Myocyte (in vitro differentiated cells): ENCODE measurements at regions not wholly inside any gene's neighbourhood (a gene's known extent, or its start where the extent isn't known, plus 50 kb on each side); places are given as distances from the start of the nearest gene placed in this dataset.

Experiments
- DNase-seq: peaks from one replicate; pipeline ENCODE4 v3.0.0-alpha.2; 2012; ENCODE audit warnings: low read depth

DNA sequence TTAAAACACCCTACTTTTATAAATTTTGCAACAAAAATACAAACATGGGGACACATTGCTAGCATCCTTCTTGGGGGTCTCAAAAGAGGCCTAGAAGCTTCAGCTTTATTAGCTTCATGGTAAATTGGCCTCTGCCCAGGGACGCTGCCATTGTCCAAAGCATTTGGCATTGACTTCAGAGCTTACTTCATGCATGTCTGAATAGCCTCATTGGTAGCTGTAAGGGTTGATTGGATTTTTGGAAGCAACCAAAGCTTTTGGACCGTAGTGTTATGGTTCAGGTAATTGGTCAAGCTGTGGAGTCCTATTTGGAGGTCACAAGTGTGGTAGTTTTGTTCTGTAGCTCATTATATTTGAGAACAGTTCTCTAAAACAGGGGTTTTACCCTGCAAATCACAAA lies 411.7 kb upstream of the SLC24A2 start:
- DNase-seq: no peak

DNA sequence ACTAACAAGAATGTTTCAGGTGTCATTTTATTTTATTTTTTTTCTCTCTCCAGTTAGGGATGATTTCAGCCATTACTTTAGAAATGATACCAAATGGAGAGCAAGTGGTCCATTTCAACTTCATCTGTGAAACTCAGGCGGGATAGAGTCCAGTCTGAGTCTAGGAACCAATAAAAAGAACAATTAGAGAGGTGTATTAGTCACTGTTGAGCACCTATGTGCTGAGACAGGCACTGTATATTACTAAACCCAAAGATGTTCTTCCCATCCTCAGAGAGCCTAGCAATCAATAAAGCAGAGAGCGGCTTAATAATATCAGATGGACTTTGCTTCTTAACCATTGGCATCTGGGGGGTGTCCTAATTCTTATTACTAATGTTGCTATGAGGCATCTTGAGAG lies 410.3 kb upstream of the SLC24A2 start:
- DNase-seq: no peak

DNA sequence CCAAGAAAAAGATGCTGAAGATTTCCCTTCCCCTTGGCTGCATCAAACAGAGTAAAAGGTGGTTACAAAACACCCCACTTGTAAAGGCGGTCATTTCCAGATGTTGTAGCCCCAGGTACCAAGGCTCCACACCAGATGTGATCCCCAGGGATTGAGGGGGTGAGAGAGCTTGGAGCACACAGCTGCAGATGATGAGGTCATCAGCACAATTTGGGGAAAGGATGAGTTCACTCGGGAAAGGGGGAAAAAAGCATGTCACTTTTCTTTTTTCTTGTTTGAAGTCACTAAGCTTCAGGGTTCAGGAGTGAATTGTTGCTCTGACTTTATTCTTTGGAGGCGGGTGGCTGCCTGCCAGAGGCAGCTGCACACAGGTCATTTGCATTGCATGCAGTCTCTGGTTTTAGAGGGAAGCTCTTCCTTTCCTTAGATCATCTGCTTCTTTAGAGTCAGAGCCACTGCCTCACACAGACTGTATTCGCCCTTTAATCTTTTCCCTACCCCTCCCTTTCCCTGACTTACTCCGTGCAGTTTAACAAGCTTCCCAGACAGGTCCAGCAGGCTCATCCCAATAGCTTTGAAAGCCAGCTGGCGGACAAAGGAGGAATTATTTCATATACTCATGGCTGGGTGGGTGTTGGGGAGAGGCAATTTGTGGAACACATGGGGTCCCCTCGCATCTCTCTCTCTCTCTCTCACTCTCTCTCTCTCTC lies 409.3 kb upstream of the SLC24A2 start:
- peak; percentile 80 for DNase-seq

DNA sequence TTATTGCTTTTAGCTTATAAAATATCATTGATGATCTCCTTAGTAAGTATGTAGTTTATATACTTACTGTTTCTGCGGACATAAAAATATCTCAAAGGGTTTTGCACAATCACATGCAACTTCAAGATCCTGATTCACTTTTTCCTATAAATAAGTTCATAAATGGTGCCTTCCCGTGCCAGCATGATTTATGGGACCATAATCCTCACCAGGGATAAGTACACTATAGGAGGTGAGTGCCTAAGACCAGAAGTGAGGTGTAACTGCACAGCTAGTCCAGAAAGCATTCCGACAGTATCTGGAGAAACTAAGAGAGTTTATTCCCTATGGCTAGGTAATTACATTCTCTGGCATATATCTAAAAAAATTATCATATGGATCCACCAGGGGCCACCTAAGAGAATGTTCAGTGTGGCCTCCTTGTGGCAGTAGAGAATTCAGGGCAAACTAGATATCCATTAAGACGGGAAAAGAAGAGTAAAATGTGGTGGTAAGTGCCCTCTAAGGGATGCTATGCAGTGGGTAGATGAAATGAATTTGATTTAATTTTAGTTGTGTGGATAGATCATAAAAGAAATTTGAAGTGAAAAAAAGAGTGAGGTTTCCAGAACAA lies 402.5 kb upstream of the SLC24A2 start:
- DNase-seq: no peak

DNA sequence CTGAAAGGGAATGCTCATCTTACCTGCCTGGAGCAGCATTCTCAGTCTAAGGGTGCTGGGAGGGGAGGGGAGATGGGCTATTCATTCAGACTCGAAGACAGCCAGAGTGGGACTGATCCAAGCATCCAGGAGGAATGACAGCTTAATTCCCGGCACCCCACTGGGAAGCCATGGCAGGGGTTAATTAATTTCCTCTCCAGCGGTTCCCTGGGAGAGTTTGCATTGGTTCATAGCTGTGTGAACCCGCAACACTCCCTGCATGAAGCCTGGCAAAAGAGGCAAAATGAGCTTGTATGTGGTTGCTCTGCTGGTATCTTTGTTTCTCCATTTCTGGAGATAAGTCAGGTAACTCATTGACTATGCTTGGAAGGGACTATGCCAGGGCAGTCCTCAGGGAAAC lies 401.0 kb upstream of the SLC24A2 start:
- no peak for DNase-seq

DNA sequence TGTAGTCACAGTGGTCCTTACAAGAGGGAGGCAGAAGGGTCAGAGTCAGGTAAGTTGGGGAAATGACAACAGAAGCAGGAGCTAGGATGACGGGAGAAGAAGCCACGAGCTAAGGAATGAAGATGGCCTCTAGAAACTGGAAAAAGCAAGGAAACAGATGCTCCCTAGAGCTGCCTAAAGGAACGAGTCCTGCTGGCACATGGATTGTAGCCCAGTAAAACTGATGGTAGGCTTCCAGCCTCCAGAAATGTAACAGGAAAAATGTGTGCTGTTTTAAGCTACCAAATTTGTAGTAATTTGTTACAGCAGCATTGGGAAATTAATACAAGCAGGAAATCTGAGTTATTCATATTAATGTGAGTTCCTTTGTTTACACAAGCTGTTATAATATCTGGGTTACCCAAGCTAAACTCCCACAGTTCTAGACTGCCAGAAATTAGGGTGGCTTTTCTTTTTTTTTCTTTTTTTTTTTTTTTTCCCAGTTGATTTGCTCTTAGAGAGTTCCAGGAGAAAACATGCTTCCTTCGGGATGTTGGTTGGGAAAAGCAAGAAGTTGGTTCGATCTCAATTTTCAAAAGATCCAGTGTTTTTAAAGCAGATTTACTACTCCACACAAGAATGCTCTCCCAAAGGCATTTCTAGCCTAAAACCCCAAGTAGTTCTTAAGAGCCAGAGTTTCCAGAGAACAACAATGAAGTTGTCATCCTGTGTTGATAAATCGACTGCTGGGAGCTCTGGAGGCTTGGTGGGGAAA lies 400.0 kb upstream of the SLC24A2 start:
- no peak for DNase-seq

DNA sequence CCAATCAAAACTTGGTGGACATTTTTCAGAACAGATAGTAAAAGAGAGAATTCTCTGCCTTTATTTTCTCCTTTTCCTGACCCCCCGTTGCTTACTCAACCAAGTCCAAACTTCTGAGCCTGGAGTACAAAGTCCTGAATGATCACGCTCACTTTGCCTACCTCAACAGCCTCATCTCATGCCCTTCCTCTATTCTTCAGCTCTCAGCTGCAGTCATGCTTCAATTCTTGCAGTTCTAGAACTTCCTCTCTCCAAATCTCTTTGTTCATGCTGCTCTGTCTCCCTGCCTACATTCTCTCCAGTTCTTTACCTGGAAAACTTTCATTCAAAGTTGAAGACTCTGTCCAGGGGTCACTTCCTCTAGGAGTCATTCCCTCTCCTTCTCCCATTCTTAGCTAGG lies 398.5 kb upstream of the SLC24A2 start:
- no peak for DNase-seq

DNA sequence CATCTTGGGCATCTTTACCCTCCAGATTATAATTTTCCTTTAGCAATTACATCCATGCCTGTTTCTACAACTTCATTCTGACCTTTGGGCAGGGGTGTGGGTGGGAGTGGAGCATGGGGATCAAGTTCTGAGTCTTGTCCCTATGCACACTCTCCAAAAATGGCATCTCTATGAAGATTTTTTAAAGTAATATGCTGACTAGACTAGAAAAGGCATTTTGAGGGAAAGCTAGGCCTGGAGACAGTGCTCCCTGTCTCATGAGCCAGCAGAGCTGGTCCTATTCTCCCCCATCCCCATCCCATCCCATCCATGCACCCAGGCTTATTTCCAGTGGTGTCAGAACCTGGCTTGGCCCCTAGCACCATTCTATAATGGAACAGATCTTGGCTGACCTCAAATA lies 398.0 kb upstream of the SLC24A2 start:
- DNase-seq: no peak

DNA sequence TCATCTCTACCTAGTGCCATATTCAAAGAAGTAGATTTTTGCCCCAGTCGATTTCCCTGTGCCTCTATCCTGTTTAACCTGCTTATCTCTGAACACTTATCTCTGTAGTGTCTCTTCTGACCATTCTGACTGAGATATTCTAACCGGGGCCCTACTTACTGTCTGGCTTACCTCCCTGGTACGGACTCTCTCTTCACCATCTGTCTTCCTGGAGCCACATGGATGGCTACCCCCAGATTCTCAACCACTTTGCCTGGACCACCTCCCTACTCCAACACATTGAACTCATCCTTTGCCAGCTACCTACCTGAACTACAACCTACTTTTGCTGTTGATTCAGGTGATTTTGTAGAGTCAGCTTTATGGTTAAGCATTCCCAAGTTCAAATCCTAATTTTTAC lies 397.4 kb upstream of the SLC24A2 start:
- no peak for DNase-seq

DNA sequence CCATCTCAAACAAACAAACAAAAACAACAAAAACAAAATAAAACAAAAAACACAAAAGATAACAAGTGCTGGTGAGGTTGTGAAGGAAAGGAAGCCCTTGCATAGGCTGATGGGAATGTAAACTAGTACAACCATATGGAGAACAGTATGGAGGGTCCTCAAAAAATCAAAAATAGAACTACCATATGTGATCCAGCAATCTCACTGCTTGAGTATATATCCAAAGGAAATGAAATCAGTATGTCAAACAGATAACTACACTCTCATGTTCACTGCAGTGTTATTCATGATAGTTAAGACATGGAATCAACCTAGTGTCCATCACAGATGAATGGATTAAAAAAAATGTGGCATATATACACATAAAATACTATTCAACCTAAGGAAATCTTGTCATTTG lies 395.7 kb upstream of the SLC24A2 start:
- no peak for DNase-seq

DNA sequence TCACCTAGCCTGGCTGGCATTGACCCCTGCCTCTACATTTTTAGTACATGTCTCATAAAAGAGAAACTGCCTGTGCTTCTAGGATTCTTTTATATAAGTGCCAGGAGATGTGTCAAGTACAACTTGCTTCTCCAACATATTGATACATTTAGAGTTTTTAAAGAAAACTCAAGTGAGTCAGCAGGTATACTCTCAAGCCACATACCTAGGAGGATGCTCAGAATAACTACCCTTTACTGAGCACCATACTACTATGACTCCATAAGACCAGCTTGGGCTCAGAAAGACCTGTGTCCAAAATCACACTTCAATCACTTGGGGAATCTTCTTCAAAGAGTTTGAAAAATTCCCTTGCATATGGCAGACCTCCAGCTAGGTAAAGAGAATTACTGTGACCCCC lies 389.8 kb upstream of the SLC24A2 start:
- no peak for DNase-seq

DNA sequence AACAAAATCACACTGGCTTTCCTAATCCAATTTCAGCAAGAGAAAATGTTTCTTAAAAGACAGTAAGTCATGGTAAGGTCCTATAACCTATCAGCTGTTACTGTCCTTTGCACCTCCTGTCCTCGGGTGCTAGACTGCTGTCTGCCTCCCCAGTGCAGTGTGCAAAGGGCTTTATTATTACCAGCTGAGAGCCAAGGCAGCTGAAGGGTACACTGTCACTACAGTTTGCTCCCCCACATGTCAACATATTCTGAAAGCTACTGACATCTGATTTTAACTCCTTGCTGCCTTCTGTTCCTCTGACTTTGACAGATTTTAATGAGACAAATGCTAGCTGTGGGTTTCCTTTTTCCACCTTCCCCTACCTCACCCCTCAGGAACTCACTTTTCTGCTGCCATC lies 389.4 kb upstream of the SLC24A2 start:
- peak; percentile 26 for DNase-seq

DNA sequence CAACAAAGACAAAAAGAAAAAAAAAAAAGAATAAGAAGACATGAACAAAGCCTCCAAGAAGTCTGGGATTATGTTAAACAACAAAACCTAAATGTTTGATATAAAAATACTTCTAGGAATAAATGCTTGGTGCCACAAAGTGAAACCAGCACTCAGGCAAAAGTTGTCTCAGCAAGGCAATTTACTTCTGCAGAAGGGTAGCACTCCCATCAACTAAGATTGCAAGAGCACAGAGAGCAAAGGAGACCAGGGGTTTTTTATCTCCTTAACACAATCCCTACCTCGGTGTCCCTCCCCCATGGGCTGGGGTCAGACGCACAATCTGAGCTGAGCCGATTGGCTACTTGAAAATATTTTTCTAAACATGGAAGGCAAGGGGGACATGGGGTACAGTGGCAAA lies 381.3 kb upstream of the SLC24A2 start:
- DNase-seq: no peak

DNA sequence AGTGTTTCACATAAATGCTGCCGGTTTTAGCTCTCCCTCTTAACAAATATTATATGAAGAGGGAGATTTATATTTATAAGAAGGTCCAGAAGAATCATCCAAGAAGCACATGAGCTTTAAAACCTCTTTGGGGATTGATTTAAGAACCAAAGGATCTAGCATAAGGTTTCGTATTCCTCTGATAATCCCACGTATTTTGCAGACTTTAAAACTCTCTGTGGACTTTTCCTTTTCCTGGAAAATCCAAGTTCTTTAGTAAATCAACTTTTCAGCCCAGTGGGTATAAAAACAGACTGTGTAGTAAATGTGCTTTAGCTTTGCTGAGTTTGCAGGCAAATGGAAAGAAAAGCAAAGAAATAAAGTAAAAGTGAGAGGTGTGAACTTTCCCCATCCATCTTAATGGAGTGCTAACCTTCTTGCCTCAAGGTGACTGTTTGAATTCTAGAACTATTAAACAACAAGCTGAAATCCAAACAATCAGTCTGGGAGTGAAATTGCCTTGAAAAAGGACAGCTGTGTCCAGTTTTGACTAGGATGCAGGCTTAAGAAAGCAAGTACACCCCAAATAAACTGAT lies 363.4 kb upstream of the SLC24A2 start:
- DNase-seq: no peak

DNA sequence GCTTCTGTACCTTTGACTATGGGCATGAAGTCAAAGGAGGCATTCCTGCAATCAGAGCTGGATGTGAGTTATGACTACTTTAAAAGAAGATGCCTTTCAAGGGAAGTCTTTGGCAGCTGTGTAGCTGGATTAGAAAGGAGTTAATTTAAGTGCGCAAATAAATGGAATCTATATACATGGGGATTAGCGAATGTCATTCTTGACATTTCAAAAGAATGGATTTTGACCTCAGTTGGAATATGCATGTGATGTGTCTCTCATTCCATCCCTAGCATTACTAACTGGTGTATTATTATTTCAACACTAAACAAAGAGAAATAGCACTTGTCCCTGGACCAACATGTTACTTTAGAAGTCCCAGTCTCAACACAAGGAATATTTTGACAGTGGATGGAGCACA lies 359.6 kb upstream of the SLC24A2 start:
- DNase-seq: no peak

DNA sequence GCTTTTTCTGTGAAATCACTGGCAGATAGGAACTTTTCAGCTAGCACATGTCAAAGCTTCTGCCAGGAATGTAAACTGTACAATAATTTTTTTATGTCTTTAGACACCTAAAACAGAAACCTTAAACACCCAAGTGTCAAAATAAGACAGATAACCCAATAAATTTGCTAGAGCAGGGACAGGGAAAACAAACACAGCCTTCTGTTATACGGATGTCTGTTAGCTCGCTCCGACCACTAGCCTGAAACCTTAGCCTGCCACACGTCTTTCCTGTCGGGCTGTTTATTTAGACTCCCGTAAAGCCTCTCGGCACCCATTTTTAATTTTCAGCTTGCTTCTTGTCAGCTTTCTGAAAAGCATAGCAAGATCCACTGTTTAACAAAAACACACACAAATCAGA lies 355.4 kb upstream of the SLC24A2 start:
- DNase-seq: no peak

DNA sequence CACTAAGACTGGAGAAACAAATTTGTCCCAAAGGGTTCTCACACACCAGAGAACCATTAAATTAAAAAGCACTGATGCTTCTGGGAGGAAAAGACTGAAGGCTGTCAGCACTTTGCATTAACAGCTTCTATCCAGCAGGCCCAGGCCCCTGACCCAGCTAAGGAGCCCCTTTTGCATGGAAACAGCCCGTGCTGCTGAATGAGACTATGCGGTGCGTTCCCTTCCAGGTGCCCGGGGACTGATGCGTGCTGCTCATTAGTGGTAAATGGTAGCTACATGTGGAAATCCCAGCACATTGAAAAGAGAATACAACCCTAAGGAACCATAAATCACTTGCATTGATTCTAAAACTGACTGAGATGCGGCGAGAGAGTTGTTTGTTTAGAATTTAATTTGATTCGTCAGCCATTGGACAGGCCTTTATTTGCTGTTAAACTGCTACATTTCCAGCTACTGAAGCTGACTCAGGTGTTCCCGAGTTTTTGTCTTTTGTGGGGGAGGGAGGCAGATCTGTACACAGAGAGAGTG lies 351.0 kb upstream of the SLC24A2 start:
- DNase-seq: no peak

DNA sequence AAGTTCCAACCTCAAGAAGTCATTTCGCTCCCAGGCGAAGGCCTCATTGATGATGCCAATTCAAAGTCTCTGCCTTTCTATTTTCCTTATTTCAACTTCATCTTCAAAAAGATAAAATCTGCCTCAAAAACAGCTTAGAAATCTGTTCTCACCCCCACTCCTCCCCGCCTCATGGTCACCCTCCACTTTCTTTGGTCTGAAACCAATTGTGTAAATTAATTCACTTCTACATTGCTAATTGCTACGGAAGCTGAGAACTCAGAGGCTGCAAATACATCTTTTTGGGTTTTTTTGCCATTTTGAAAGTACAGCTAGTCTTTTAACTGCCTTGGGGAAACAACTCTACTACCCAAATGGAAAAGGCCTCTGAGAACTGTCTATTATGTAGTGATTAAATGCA lies 350.0 kb upstream of the SLC24A2 start:
- no peak for DNase-seq

DNA sequence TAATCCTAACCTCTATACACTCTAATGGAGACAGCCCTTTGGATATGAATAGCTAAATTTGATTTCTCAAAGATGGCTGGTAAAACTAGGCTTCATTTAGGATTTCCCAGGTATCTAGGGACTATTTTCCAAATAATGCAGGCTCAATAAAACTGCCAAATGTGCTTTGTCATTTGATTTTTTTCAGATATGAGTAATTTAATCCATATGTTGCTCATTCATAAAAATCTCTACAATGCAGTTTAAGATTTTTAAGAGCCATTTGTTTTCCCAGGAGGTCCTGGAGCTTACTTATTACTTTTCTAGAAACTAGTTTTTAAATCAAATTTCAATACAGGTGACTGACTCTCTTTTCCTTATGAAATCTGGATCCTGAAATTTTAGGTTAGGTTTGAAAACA lies 349.3 kb upstream of the SLC24A2 start:
- DNase-seq: no peak

DNA sequence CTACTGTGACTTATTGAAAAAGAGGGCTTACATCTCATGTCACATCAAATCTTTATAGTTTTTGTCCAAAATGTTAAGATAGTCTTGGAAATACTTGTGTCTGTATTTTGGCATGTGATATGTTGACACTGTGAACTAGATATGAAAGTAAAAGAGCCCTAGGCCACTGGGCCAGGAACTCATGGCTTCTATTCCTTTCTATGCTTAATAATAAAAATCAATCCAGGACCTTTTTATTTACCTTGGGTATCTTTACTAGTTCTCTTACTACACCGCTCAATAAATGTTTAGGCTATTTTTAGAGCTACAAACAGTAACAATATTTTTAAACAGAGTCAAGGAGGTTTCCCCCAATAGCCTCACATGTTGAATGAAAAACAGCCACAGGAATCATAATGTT lies 348.6 kb upstream of the SLC24A2 start:
- DNase-seq: no peak

DNA sequence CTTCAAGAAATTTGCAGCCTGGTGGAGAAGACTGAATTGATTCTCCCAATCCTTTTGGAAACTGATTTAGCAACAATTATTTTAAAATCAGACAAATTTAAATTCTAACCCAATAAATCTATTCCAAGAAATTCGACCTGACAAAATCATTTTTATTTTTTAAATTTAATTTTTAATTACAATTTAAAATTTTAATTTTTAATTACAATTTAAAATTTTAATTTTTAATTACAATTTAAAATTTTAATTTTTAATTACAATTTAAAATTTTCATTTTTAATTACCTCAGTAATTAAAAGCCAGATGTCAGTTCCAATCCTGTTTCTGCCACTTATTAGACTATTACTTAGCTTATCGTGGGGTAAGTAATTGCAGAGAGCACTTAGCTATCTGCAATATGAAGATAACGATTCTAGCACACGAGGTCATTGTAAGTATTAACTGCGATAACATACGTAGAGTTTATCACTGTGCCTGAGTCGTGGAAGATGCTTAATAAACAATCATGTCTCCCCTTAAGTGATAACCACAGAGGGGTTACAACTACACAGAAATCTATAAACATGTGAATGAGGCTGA lies 346.4 kb upstream of the SLC24A2 start:
- DNase-seq: no peak

DNA sequence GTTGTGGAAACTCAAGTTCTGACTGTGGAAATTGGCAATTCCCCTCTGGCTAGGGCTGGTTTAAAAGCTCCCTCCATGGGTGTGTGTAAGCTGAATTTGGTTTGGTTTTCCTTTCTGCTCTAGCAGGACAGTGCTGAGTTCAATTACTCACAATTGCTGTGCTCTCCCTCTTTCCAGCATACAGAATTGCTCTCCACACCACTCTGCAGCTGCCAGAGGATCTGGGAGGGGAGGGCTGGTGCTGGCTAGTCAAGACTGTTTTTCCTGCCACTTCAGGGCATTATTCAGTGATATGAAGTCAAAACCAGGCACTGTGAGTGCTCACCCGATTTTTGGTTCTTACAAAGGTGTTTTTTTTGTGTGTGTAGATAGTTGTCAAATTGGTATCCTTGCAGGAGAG lies 336.9 kb upstream of the SLC24A2 start:
- DNase-seq: peak; percentile 68
